OCI-LY3 (cell line): ENCODE measurements at regions not wholly inside any gene's neighbourhood (a gene's known extent, or its start where the extent isn't known, plus 50 kb on each side); places are given as distances from the start of the nearest gene placed in this dataset.

Experiments
- H2AFZ ChIP-seq: fragments of 200-600, 300-600 bp; shearing (Covaris generic); 2 replicates; pipeline ENCODE4 v1.6.0; 2014; ENCODE audit warnings: antibody characterized with exemption, low read depth, low read length
- H3K27ac ChIP-seq: fragments of 200-600, 300-600 bp; sonication (generic); 2 replicates; pipeline ENCODE4 v1.5.1; 2014; ENCODE audit warnings: mild to moderate bottlenecking, low read length, moderate library complexity, mixed read lengths
- H3K27me3 ChIP-seq: fragments of 200-600, 300-600 bp; sonication (generic); 2 replicates; pipeline ENCODE4 v1.6.1; 2014; ENCODE audit warnings: low read depth, low read length, mixed read lengths
- H3K36me3 ChIP-seq: fragments of 200-600, 300-600 bp; sonication (generic); replicated peaks from 2 replicates; pipeline ENCODE3; 2014; ENCODE audit warnings: low read depth, low read length, mixed read lengths
- H3K4me1 ChIP-seq: fragments of 300-600, 200-600 bp; sonication (generic); 2 replicates; pipeline ENCODE4 v1.6.1; 2014; ENCODE audit warnings: low read length, mixed read lengths
- H3K4me2 ChIP-seq: fragments of 200-600, 300-600 bp; sonication (generic); 2 replicates; pipeline ENCODE4 v1.6.1; 2014; ENCODE audit warnings: low read length, mixed read lengths
- H3K4me3 ChIP-seq: fragments of 300-600, 200-600 bp; sonication (generic); 2 replicates; pipeline ENCODE4 v1.5.1; 2014; ENCODE audit warnings: antibody characterized with exemption, mild to moderate bottlenecking, low read length, moderate library complexity
- H3K79me2 ChIP-seq: fragments of 300-600, 200-600 bp; shearing (Covaris generic); 2 replicates; pipeline ENCODE4 v1.6.1; 2014; ENCODE audit warnings: mild to moderate bottlenecking, low read length, mixed read lengths
- H3K9ac ChIP-seq: fragments of 300-600, 200-600 bp; shearing (Covaris generic); 2 replicates; pipeline ENCODE4 v1.6.0; 2014; ENCODE audit warnings: mild to moderate bottlenecking, low read length, moderate library complexity
- H3K9me3 ChIP-seq: fragments of 200-600, 300-600 bp; shearing (Covaris generic); 2 replicates; pipeline ENCODE4 v1.6.1; 2014; ENCODE audit warnings: low read length, mixed read lengths; ENCODE audit not compliant: insufficient read depth
- H4K20me1 ChIP-seq: fragments of 200-600, 300-600 bp; sonication (generic); 2 replicates; pipeline ENCODE4 v1.6.1; 2016; ENCODE audit warnings: low read length, mixed read lengths; ENCODE audit not compliant: insufficient read depth
- CTCF ChIP-seq: fragments of 200-600, 300-600 bp; sonication (generic); IDR thresholded peaks from 2 replicates; pipeline ENCODE4 v1.5.1; 2014; ENCODE audit warnings: antibody characterized with exemption, low read length, low read depth
- EZH2phosphoT487 ChIP-seq: fragments of 200-600 bp; shearing (Covaris generic); IDR thresholded peaks from 2 replicates; pipeline ENCODE4 v1.6.1; 2018; ENCODE audit warnings: antibody characterized with exemption, mixed run types, low read depth

DNA sequence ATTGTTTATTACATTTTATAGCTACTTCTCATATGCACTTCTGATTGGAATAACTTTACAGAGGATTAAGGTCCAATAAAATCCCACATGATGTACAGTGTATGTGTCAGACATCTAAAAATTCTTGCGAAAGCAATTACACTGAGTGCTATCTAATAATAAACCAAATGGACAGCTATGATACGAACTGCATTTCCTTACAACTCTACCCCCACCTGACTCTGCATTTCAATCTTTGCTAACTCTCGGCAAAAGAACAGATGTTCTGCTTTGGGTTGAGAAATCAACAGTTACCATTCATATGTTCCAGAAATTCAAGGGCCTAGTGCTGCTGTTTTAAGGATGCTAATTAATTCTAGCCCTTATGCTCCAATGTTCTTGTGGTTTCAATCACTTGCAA, 287.9 kb upstream of the NOCT start:
- H4K20me1 ChIP-seq, result no peaks in the 10 kb centered on the region
- no peak overlapping the region for H3K4me2 ChIP-seq
- no peaks in the 10 kb centered on the region for H3K79me2 ChIP-seq
- no peak overlapping the region for H3K27ac ChIP-seq
- H3K9ac ChIP-seq, result no peak overlapping the region
- no peaks in the 10 kb centered on the region for H3K9me3 ChIP-seq
- H3K27me3 ChIP-seq, result no peaks in the 10 kb centered on the region
- TF ChIP-seq EZH2phosphoT487 (no peak), CTCF (no peak)
- peaks cover 13% of the 10 kb centered on the region for H3K4me1 ChIP-seq
- H3K36me3 ChIP-seq, result no peaks in the 10 kb centered on the region
- no peak overlapping the region for H2AFZ ChIP-seq
- no peak overlapping the region for H3K4me3 ChIP-seq

DNA sequence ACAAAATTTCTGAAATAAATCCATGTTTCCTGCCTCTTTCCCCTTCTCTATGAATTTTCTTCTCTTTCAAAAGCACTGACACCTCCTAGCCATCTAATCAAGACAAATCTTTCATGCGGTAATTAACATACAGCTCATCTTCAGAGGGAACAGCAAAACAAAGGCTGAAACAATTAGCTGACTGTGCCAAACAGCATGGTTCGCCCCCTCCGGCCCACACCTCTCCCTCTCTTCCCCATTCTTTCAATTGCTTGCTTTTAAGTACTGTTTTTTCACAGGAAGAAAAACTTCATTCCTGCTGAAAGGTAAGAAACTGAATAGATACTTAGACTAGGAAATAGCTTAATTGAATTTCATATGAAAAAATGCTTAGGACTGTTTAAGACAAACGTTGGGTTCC, 291.1 kb upstream of the NOCT start:
- no peaks in the 10 kb centered on the region for H4K20me1 ChIP-seq
- no peaks in the 10 kb centered on the region for H3K36me3 ChIP-seq
- no peak overlapping the region for H3K4me2 ChIP-seq
- H3K9ac ChIP-seq, result no peak overlapping the region
- H3K9me3 ChIP-seq, result no peaks in the 10 kb centered on the region
- H3K79me2 ChIP-seq, result no peaks in the 10 kb centered on the region
- H2AFZ ChIP-seq, result no peak overlapping the region
- H3K4me1 ChIP-seq, result no peaks in the 10 kb centered on the region
- no peak overlapping the region for H3K4me3 ChIP-seq
- H3K27ac ChIP-seq, result no peak overlapping the region
- H3K27me3 ChIP-seq, result no peaks in the 10 kb centered on the region
- TF ChIP-seq EZH2phosphoT487 (no peak), CTCF (no peak)

GRCh38 chr4:138716559-138717335, 298.8 kb upstream of the NOCT start:
- Histone ChIP-seq H3K79me2 (no peaks in the 10 kb centered on the region), H3K4me2 (no peak overlapping the region), H3K4me3 (no peak overlapping the region), H3K36me3 (no peaks in the 10 kb centered on the region), H4K20me1 (no peaks in the 10 kb centered on the region), H3K9ac (no peak overlapping the region), H3K27me3 (no peaks in the 10 kb centered on the region), H3K4me1 (no peaks in the 10 kb centered on the region), H3K9me3 (no peaks in the 10 kb centered on the region), H3K27ac (no peak overlapping the region), H2AFZ (no peak overlapping the region)
- TF ChIP-seq EZH2phosphoT487 (no peak), CTCF (no peak)

DNA sequence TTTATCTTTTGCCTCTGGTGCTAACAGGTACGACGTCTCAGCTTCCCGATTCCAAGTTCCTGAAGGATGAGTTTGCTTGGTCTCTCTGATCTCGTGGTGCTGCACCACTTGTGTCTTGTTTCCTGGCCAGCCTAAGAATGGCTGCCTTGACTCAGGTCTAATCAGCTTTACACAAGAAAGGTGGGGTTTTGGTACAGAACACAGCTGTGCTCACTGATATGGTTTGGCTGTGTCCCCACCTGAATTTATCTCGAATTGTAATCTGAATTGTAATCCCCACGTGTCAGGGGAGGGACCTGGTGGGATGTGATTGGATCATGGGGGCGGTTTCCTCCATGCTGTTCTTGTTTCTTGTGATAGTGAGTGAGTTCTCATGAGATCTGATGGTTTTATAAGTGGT, 305.3 kb upstream of the NOCT start:
- TF ChIP-seq CTCF (no peak), EZH2phosphoT487 (no peak)
- Histone ChIP-seq H3K4me2 (no peak overlapping the region), H3K9me3 (no peaks in the 10 kb centered on the region), H3K4me3 (no peak overlapping the region), H3K27me3 (peaks cover 13% of the 10 kb centered on the region), H3K79me2 (no peaks in the 10 kb centered on the region), H3K4me1 (no peaks in the 10 kb centered on the region), H4K20me1 (no peaks in the 10 kb centered on the region), H3K27ac (no peak overlapping the region), H3K9ac (no peak overlapping the region), H2AFZ (no peak overlapping the region), H3K36me3 (no peaks in the 10 kb centered on the region)
